H1 (cell line): ENCODE measurements at regions not wholly inside any gene's neighbourhood (a gene's known extent, or its start where the extent isn't known, plus 50 kb on each side); places are given as distances from the start of the nearest gene placed in this dataset.

ENCODE experiments used
- CBX5 ChIP-seq: fragments of 300-800, 300-1000 bp; sonication (generic); IDR thresholded peaks from 2 replicates; pipeline ENCODE4 v1.7.1; 2016; ENCODE audit warnings: antibody characterized with exemption, low read length, low read depth
- CEBPB ChIP-seq: IDR thresholded peaks from 2 replicates; pipeline ENCODE4 v1.6.1; 2012; ENCODE audit warnings: low read depth, low read length
- GABPA ChIP-seq: IDR thresholded peaks from 2 replicates; pipeline ENCODE4 v1.6.1; 2011; ENCODE audit warnings: mild to moderate bottlenecking, low read length, moderate library complexity, borderline replicate concordance; ENCODE audit not compliant: insufficient read depth
- MAFK ChIP-seq: IDR thresholded peaks from 2 replicates; pipeline ENCODE4 v1.6.1; 2012; ENCODE audit warnings: low read depth, mild to moderate bottlenecking, improper control_type of control experiment, low read length
- POU5F1 ChIP-seq: IDR thresholded peaks from 2 replicates; pipeline ENCODE4 v1.6.1; 2011; ENCODE audit warnings: low read depth, mild to moderate bottlenecking, low read length, moderate library complexity
- RNF2 ChIP-seq: fragments of 200-900, 300-1000 bp; sonication (generic); IDR thresholded peaks from 2 replicates; pipeline ENCODE4 v1.7.1; 2016; ENCODE audit warnings: borderline replicate concordance, low read depth, mild to moderate bottlenecking, antibody characterized with exemption, low read length; ENCODE audit not compliant: poor library complexity, severe bottlenecking; ENCODE audit errors: missing control alignments
- TAF1 ChIP-seq: IDR thresholded peaks from 2 replicates; pipeline ENCODE4 v1.6.1; 2011; ENCODE audit warnings: mild to moderate bottlenecking, low read depth, low read length
- TF ChIP-seq, protein P1 (sequence below), 3 experiments: IDR thresholded peaks; 1 replicate in 2 of 3; 2 replicates in 1 of 3; pipeline versions ENCODE4 v1.5.1 to v1.6.1; 2011; ENCODE audit warnings: low read length in 3 of 3, mild to moderate bottlenecking in 3 of 3, inconsistent platforms in 2 of 3, low read depth in 1 of 3, moderate library complexity in 1 of 3; ENCODE audit not compliant: insufficient read depth in 1 of 3; ENCODE audit errors: control extremely low read depth in 1 of 3

- TF ChIP-seq, protein P1, sequence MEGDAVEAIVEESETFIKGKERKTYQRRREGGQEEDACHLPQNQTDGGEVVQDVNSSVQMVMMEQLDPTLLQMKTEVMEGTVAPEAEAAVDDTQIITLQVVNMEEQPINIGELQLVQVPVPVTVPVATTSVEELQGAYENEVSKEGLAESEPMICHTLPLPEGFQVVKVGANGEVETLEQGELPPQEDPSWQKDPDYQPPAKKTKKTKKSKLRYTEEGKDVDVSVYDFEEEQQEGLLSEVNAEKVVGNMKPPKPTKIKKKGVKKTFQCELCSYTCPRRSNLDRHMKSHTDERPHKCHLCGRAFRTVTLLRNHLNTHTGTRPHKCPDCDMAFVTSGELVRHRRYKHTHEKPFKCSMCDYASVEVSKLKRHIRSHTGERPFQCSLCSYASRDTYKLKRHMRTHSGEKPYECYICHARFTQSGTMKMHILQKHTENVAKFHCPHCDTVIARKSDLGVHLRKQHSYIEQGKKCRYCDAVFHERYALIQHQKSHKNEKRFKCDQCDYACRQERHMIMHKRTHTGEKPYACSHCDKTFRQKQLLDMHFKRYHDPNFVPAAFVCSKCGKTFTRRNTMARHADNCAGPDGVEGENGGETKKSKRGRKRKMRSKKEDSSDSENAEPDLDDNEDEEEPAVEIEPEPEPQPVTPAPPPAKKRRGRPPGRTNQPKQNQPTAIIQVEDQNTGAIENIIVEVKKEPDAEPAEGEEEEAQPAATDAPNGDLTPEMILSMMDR (IDR thresholded peaks at IDR 0.05; ENCODE audit: control extremely low read depth in 1 of 3, insufficient read depth in 1 of 3, low read depth in 1 of 3, low read length in 3 of 3) = no peak
- no peak for TF ChIP-seq GABPA
- TF ChIP-seq TAF1 = no peak
- no peak for TF ChIP-seq RNF2
- no peak for TF ChIP-seq POU5F1
- no peak for TF ChIP-seq CEBPB
- no peak for TF ChIP-seq CBX5
- TF ChIP-seq MAFK = no peak
Measured at GRCh38 chr2:78602862-78603261, 422.6 kb upstream of the REG3G start (continued).
